HepG2 (cell line): ENCODE measurements at regions not wholly inside any gene's neighbourhood (a gene's known extent, or its start where the extent isn't known, plus 50 kb on each side); places are given as distances from the start of the nearest gene placed in this dataset.

ENCODE experiments used
- ATAC-seq: fragments of 200-7000 bp; cut with Tn5 transposase; 3 replicates; pipeline ENCODE4 v1.9.1; 2020; ENCODE audit warnings: mild to moderate bottlenecking, moderate library complexity
- BruUV-seq: library from RNA; stranded (reverse); fragments of 400-500 nt; replicated peaks from 2 replicates; lab custom pipeline; 2021; lab: Mats Ljungman, UMichigan
- CTCF ChIA-PET: fragments of 300-600 bp; formaldehyde crosslinking; extraction: SDS; loops from one replicate; lab custom pipeline; 2021; ENCODE audit warnings: low total read pairs, inconsistent platforms, low intra/inter-chr PET ratio; lab: Yijun Ruan, JAX
- POLR2A ChIA-PET: fragments of 350-600 bp; sonication (Branson Sonifier 250); formaldehyde crosslinking; loops from one replicate; lab custom pipeline; 2020; ENCODE audit warnings: antibody characterized with exemption, inconsistent platforms; lab: Yijun Ruan, JAX
- DNase-seq: peaks from one replicate; pipeline ENCODE4 v3.0.0-alpha.2; 2015; ENCODE audit warnings: low spot score
- FAIRE-seq: peaks from 3 replicates; lab custom pipeline; 2011; peaks lifted over from hg19 to GRCh38; lab: Jason Lieb, UNC
- H2AFZ ChIP-seq: one replicate; pipeline ENCODE4 v1.6.1; 2011; ENCODE audit warnings: low read length, inconsistent platforms
- H3K27ac ChIP-seq: fragments of 300-600 bp; 3 replicates; pipeline ENCODE4 v1.8.0; 2011; ENCODE audit warnings: mixed run types, mild to moderate bottlenecking, mixed read lengths, low read length, inconsistent platforms; ENCODE audit not compliant: insufficient read depth; ENCODE audit errors: extremely low read length
- H3K27me3 ChIP-seq, 2 experiments: fragments of 200-600 bp in 1 of 2; 2 replicates in 1 of 2; 3 replicates in 1 of 2; pipeline versions ENCODE4 v1.6.0 to v1.8.0; 2011; ENCODE audit warnings: low read length in 2 of 2, mild to moderate bottlenecking in 2 of 2, moderate library complexity in 2 of 2, inconsistent platforms in 1 of 2; ENCODE audit not compliant: insufficient read depth in 2 of 2, control insufficient read depth in 1 of 2
- H3K36me3 ChIP-seq, 2 experiments: fragments of 200-600 bp in 1 of 2; replicated peaks in 1 of 2; 2 replicates in 1 of 2; 3 replicates in 1 of 2; pipeline versions ENCODE4 v1.5.1 to v1.8.0; 2011; ENCODE audit warnings: low read length in 2 of 2, inconsistent platforms in 1 of 2; ENCODE audit not compliant: insufficient read depth in 2 of 2, control insufficient read depth in 1 of 2
- H3K4me1 ChIP-seq: 2 replicates; pipeline ENCODE4 v1.5.1; 2012; ENCODE audit warnings: low read length, inconsistent platforms; ENCODE audit not compliant: insufficient read depth
- H3K4me2 ChIP-seq: 2 replicates; pipeline ENCODE4 v1.6.0; 2011; ENCODE audit warnings: low read depth, low read length, inconsistent platforms
- H3K4me3 ChIP-seq, 3 experiments: fragments of 200-600 bp in 1 of 3; sonication (generic), shearing (Covaris generic) in 1 of 3; replicated peaks in 1 of 3; 2 replicates each; pipeline ENCODE4 v1.5.1; 2011 to 2016; ENCODE audit warnings: low read length in 3 of 3, inconsistent platforms in 2 of 3, low read depth in 2 of 3, mild to moderate bottlenecking in 2 of 3, control low read depth in 1 of 3, mixed read lengths in 1 of 3; ENCODE audit not compliant: insufficient read depth in 1 of 3
- H3K79me2 ChIP-seq: one replicate; pipeline ENCODE4 v1.6.1; 2011; ENCODE audit warnings: low read length, inconsistent platforms; ENCODE audit not compliant: insufficient read depth
- H3K9ac ChIP-seq: 2 replicates; pipeline ENCODE4 v1.6.0; 2011; ENCODE audit warnings: mild to moderate bottlenecking, low read depth, low read length, inconsistent platforms; ENCODE audit not compliant: insufficient read depth
- H3K9me3 ChIP-seq: 2 replicates; pipeline ENCODE4 v1.5.1; 2012; ENCODE audit warnings: mild to moderate bottlenecking, low read length
- H4K20me1 ChIP-seq: 2 replicates; pipeline ENCODE4 v1.6.0; 2011; ENCODE audit warnings: inconsistent platforms, mild to moderate bottlenecking, low read length, moderate library complexity; ENCODE audit not compliant: insufficient read depth
- ATF2 ChIP-seq: sonication (generic); formaldehyde crosslinking; IDR thresholded peaks from 2 replicates; pipeline ENCODE4 v1.4.0; 2020; ENCODE audit warnings: missing genetic modification reagents
- EP300 ChIP-seq, 3 experiments: sonication (generic) in 1 of 3; formaldehyde crosslinking in 1 of 3; IDR thresholded peaks; 2 replicates each; pipeline versions ENCODE4 v1.5.1 to v1.6.1; 2011 to 2020; ENCODE audit warnings: low read depth in 2 of 3, low read length in 2 of 3, borderline replicate concordance in 1 of 3, improper control_type of control experiment in 1 of 3, mild to moderate bottlenecking in 1 of 3, missing genetic modification reagents in 1 of 3, moderate library complexity in 1 of 3
- ESRRA ChIP-seq: sonication (generic); formaldehyde crosslinking; IDR thresholded peaks from 2 replicates; pipeline ENCODE4 v1.5.1; 2020; ENCODE audit warnings: mild to moderate bottlenecking, low read depth, missing genetic modification reagents
- KAT2B ChIP-seq: fragments of 150-350 bp; IDR thresholded peaks from 2 replicates; pipeline ENCODE4 v1.6.1; 2014; ENCODE audit warnings: low read depth, low read length, borderline replicate concordance
- MAFK ChIP-seq, 2 experiments: IDR thresholded peaks in 1 of 2; conservative IDR thresholded peaks in 1 of 2; 2 replicates each; pipeline ENCODE4 v1.6.1; 2011; ENCODE audit warnings: improper control_type of control experiment in 2 of 2, low read length in 2 of 2
- MTF2 ChIP-seq: sonication (generic); formaldehyde crosslinking; IDR thresholded peaks from 2 replicates; pipeline ENCODE4 v1.5.0; 2020; ENCODE audit warnings: missing genetic modification reagents, borderline replicate concordance
- NR2F1 ChIP-seq, 2 experiments: fragments of 450-650 bp in 1 of 2; formaldehyde crosslinking in 1 of 2; IDR thresholded peaks; 2 replicates each; pipeline versions ENCODE4 v1.5.0 to v1.6.1; 2016 to 2020; ENCODE audit warnings: mild to moderate bottlenecking in 1 of 2, missing compliant biosample characterization in 1 of 2, missing genetic modification reagents in 1 of 2, moderate library complexity in 1 of 2
- SNAI1 ChIP-seq: sonication (generic); formaldehyde crosslinking; IDR thresholded peaks from 2 replicates; pipeline ENCODE4 v1.5.0; 2020; ENCODE audit warnings: mild to moderate bottlenecking, missing genetic modification reagents, borderline replicate concordance
- ZFX ChIP-seq: sonication (generic); formaldehyde crosslinking; IDR thresholded peaks from 2 replicates; pipeline ENCODE4 v1.4.0; 2020; ENCODE audit warnings: mild to moderate bottlenecking, low read depth, missing genetic modification reagents, moderate library complexity
- ZMAT3 ChIP-seq: sonication (generic); formaldehyde crosslinking; conservative IDR thresholded peaks from 2 replicates; pipeline ENCODE4 v1.7.0; 2021; ENCODE audit warnings: missing genetic modification reagents
- ZNF225 ChIP-seq: sonication (generic); formaldehyde crosslinking; IDR thresholded peaks from 2 replicates; pipeline ENCODE4 v1.4.0; 2020; ENCODE audit warnings: mild to moderate bottlenecking, missing genetic modification reagents
- ZNF256 ChIP-seq: sonication (generic); formaldehyde crosslinking; conservative IDR thresholded peaks from 2 replicates; pipeline ENCODE4 v1.4.0; 2020; ENCODE audit warnings: missing genetic modification reagents
- ZNF44 ChIP-seq: sonication (generic); formaldehyde crosslinking; IDR thresholded peaks from 2 replicates; pipeline ENCODE4 v1.5.1; 2020; ENCODE audit warnings: mild to moderate bottlenecking, missing genetic modification reagents
- ZNF572 ChIP-seq: sonication (generic); formaldehyde crosslinking; IDR thresholded peaks from 2 replicates; pipeline ENCODE4 v1.5.1; 2020; ENCODE audit warnings: mild to moderate bottlenecking, missing genetic modification reagents
- ZNF761 ChIP-seq: sonication (generic); formaldehyde crosslinking; conservative IDR thresholded peaks from 2 replicates; pipeline ENCODE4 v1.4.0; 2020; ENCODE audit warnings: mild to moderate bottlenecking, missing genetic modification reagents
- WGBS: methylation state at CpG from one replicate; pipeline ENCODE4 v1.1.6; 2017; ENCODE audit warnings: low lambda C conversion rate; 5-methylcytosine and 5-hydroxymethylcytosine counted together
- in situ Hi-C: cut with HindIII; loops from 2 replicates; pipeline ENCODE4 v1.10.0; 2017; ENCODE audit warnings: low pct_unique_long_range_greater_than_20kb; ENCODE audit not compliant: extremely low pct_ligation_motif_present
- intact Hi-C: fragments of 100-400 bp; cut with micrococcal nuclease; formaldehyde crosslinking; loops from one replicate; pipeline ENCODE4 v1.10.0; 2022; ENCODE audit not compliant: unreplicated experiment
- TF ChIP-seq, protein P1 (sequence below): IDR thresholded peaks from 2 replicates; pipeline ENCODE4 v1.6.1; 2016; ENCODE audit warnings: low read depth, control low read depth
- TF ChIP-seq, protein P2 (sequence below): sonication (generic); formaldehyde crosslinking; conservative IDR thresholded peaks from 2 replicates; pipeline ENCODE4 v1.4.0; 2020; ENCODE audit warnings: mild to moderate bottlenecking, missing genetic modification reagents, moderate library complexity

GRCh38 chr4:152074088-152074437 is 313.3 kb upstream of the GATB start:
- Histone ChIP-seq H3K27ac (no peak overlapping the region), H3K9ac (no peak overlapping the region), H3K4me2 (no peak overlapping the region), H3K27me3 (peaks cover 0 to 4% of the 10 kb centered on the region in 2 experiments; a peak in 2 of 5 replicates), H3K79me2 (no peaks in the 10 kb centered on the region), H3K9me3 (no peaks in the 10 kb centered on the region), H2AFZ (no peak overlapping the region), H3K4me3 (no peak overlapping the region), H4K20me1 (no peaks in the 10 kb centered on the region), H3K4me1 (0 out of 2 replicates have a peak, but pooled peaks cover 10% of the 10 kb centered on the region), H3K36me3 (no peaks in the 10 kb centered on the region)
- BruUV-seq: no TSS peak
- no peak for ATAC-seq
- 0% methylated on average over 1 of the region's 1 CpG for WGBS
- ChIA-PET POLR2A (no interaction called here), CTCF (no interaction called here)
- TF ChIP-seq MAFK (conservative IDR thresholded peaks at IDR 0.05 in 1 of 2, IDR thresholded peaks at IDR 0.05 in 1 of 2; ENCODE audit: low read length in 2 of 2) (no peak), ATF2 (CRISPR knock-in tag) (no peak), ZMAT3 (CRISPR knock-in tag) (no peak), ZNF225 (CRISPR knock-in tag) (no peak), ZFX (no peak), EP300 (IDR thresholded peaks at IDR 0.05; ENCODE audit: low read depth in 2 of 2, low read length in 2 of 2) (no peak), EP300 (CRISPR knock-in tag; IDR thresholded peaks at IDR 0.05; ENCODE audit: borderline replicate concordance) (no peak), ZNF256 (CRISPR knock-in tag) (no peak), SNAI1 (CRISPR knock-in tag) (no peak), KAT2B (no peak), ZNF44 (CRISPR knock-in tag) (no peak), MTF2 (no peak), NR2F1 (CRISPR knock-in tag; IDR thresholded peaks at IDR 0.05) (no peak), ZNF572 (CRISPR knock-in tag) (no peak), ESRRA (CRISPR knock-in tag) (no peak), ZNF761 (CRISPR knock-in tag) (no peak)
- TF ChIP-seq, protein P1, sequence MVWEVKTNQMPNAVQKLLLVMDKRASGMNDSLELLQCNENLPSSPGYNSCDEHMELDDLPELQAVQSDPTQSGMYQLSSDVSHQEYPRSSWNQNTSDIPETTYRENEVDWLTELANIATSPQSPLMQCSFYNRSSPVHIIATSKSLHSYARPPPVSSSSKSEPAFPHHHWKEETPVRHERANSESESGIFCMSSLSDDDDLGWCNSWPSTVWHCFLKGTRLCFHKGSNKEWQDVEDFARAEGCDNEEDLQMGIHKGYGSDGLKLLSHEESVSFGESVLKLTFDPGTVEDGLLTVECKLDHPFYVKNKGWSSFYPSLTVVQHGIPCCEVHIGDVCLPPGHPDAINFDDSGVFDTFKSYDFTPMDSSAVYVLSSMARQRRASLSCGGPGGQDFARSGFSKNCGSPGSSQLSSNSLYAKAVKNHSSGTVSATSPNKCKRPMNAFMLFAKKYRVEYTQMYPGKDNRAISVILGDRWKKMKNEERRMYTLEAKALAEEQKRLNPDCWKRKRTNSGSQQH (CRISPR knock-in tag): no peak
- TF ChIP-seq, protein P2, sequence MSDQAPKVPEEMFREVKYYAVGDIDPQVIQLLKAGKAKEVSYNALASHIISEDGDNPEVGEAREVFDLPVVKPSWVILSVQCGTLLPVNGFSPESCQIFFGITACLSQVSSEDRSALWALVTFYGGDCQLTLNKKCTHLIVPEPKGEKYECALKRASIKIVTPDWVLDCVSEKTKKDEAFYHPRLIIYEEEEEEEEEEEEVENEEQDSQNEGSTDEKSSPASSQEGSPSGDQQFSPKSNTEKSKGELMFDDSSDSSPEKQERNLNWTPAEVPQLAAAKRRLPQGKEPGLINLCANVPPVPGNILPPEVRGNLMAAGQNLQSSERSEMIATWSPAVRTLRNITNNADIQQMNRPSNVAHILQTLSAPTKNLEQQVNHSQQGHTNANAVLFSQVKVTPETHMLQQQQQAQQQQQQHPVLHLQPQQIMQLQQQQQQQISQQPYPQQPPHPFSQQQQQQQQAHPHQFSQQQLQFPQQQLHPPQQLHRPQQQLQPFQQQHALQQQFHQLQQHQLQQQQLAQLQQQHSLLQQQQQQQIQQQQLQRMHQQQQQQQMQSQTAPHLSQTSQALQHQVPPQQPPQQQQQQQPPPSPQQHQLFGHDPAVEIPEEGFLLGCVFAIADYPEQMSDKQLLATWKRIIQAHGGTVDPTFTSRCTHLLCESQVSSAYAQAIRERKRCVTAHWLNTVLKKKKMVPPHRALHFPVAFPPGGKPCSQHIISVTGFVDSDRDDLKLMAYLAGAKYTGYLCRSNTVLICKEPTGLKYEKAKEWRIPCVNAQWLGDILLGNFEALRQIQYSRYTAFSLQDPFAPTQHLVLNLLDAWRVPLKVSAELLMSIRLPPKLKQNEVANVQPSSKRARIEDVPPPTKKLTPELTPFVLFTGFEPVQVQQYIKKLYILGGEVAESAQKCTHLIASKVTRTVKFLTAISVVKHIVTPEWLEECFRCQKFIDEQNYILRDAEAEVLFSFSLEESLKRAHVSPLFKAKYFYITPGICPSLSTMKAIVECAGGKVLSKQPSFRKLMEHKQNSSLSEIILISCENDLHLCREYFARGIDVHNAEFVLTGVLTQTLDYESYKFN (CRISPR knock-in tag): no peak
- FAIRE-seq: no peak
- DNase-seq: no peak
- in situ Hi-C loops: no loop called here
- intact Hi-C loops: no loop called here
